Activated CD8-positive, alpha-beta memory T cell treated with anti-CD3 and anti-CD28 coated beads, Interleukin-2, amount 50 U/mL, for 48 hours (primary cell): ENCODE measurements at regions not wholly inside any gene's neighbourhood (a gene's known extent, or its start where the extent isn't known, plus 50 kb on each side); places are given as distances from the start of the nearest gene placed in this dataset.

Experiments used
- DNase-seq: peaks from one replicate; pipeline ENCODE4 v3.0.0-alpha.2; 2020

- no peak for DNase-seq
Observed at GRCh38 chr16:35741546-35741945, 2282.1 kb downstream of the TP53TG3F start.

GRCh38 chr16:35743101-35743692 lies 2283.8 kb downstream of the TP53TG3F start:
- no peak for DNase-seq

DNA sequence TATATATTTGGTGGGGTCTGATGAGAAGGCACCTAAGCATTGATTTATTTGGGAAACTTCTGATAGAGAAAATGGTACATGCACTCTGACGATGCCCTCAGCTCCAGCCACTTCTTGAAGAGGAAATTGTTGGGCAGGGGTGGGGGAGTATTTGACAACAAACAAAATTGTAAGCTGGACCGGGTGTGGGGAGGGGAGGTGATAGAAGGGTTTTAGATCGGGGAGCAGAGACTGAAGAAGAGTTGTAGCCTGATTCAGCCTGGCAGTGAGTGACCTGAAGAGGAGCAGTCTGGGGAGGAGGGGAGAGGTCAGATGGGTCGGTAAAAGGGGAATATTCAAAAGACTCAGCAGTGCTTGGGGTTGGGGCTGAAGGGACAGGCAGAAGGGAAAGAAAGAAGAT lies 2284.7 kb downstream of the TP53TG3F start:
- no peak for DNase-seq

GRCh38 chr16:35744726-35745125 lies 2285.3 kb downstream of the TP53TG3F start:
- DNase-seq: no peak

DNA sequence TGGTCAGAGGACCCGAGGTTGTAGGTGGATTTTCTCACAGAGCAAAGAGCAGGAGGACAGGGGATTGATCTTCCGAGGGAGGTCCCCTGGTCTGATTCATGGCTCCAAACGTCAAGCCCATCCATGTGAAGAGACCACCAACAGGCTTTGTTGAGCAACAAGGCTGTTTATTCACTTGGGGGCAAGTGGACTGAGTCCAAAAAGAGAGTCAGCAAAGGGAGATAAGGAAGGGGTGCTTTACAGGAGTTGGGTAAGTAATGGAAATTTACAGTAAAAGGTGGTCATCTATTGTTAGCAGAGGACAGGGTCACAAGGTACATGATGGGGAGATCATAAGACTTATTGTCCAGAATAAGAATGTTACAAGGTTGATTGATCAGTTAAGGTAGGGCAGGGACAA lies 2285.8 kb downstream of the TP53TG3F start:
- no peak for DNase-seq

GRCh38 chr16:35745821-35746248 lies 2286.4 kb downstream of the TP53TG3F start:
- no peak for DNase-seq

GRCh38 chr16:35746281-35746962 lies 2287.0 kb downstream of the TP53TG3F start:
- DNase-seq: no peak

- no peak for DNase-seq
Observed at GRCh38 chr16:35746963-35747657, 2287.7 kb downstream of the TP53TG3F start.

- no peak for DNase-seq
Observed at GRCh38 chr16:35747658-35748455, 2288.4 kb downstream of the TP53TG3F start.

GRCh38 chr16:35748621-35749252 lies 2289.3 kb downstream of the TP53TG3F start:
- DNase-seq: no peak

DNA sequence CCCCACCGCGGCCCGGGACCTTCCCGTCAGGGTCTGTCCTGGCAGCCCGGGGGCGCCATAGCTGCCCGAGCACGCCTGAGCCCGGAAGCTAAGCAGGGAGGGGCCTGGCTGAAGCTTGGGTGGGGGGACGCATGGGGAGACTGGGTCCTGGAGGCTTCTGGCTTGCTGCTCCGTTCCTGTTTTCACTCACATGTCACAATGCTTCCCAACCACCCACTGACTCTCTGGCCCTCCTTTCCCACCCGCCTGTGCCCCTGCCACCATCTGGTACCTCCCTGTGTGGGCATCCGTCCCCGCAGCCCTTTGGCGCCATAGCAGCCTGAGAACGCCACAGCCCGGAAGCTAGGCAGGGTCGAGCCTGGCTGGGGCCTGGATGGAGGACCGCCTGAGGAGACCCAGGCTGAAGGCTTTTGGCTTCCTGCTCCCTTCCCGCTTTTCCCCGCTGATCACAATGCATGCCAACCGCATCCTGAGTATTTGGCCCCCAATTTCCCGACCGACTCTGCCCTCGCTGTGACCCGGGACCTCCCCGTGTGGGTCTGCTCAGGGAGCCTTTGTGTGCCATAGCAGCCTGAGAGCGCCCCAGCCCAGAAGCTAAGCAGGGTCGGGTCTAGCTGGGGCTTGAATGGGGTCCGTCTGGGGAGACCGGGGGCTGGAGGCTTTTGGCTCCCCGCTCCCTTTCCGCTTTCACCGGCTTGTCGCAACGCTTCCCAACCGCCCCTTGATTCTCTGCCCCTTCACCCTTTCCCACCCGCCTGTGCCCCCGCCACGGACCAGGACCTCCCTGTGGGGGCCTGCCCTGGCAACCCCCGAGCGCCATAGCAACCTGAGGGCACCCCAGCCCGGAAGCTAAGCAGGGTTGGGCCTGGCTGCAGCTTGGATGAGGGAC lies 2290.1 kb downstream of the TP53TG3F start:
- no peak for DNase-seq

DNA sequence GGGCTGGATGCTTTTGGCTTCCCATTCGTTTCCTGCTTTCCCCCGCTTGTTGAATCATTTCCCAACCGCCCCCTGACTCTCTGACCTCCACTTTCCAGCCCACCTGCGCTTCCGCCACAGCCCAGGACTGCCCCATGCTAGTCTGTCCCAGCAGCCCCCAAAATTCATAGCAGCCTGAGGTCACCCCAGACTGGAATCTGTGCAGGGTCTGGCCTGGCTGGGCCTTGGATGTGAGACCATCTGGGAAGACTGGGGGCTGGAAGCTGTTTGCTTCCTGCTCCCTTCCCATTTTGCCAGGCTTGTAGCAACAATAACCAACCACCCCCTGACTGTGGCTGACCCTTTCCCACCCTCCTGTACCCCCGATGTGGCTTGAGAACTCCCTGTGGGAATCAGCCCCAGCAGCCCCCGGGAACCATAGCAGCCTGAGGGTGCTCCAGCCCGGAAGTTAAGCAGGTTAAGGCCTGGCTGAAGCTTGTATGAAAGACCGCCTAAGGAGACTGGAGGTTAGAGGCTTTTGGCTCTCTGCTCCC lies 2290.8 kb downstream of the TP53TG3F start:
- no peak for DNase-seq

DNA sequence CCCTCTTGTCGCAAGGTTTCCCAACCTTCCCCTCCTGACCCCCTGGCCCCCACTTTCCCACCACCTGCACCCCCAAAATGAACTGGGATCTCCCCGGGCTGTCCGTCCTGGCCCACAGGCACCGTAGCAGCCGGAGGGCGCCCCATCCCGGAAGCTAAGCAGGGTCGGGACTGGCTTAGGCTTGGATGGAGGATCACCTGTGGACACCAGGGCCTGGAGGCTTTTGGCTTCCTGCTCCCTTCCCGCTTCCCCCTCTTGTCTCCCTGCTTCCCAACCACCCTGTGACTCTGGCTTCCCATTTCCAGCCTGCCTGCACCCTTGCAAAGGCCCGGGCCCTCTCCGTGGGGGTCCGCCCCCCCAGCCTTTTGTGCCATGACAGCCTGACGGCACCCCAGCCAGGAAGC lies 2291.3 kb downstream of the TP53TG3F start:
- DNase-seq: no peak

DNA sequence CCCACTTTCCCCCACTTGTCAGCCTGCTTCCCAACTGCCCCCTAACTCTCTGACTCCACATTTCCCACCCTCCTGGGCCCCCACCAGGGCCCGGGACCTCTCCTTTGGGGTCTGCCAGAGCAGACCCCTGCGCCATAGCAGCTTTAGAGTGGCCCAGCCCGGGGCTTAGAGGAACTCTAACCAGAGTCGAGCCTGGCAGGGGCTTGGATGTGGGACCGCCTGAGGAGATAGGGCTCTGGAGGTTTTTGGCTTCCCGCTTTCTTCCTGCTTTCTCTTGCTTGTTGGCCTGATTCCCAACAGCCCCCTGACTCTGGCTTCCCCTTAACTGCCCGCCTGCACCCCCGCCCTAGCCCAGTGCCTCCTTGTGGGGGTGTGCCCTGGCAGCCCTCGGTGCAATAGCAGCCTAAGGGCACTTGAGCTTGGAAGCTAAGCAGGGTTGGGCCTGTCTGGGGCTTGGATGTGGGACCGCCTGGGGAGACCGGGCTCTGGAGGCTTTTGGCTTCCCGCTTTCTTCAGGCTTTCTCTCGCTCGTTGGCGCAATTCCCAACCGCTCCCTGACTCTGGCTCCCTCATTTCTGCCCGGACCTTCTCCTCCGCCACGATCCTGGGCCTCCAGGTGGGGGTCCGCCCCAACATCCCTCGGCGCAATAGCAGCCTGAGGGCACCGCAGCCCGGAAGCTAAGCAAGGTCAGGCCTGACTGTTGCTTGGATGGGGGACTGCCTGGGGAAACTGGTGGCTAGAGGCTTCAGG lies 2292.0 kb downstream of the TP53TG3F start:
- DNase-seq: no peak

- DNase-seq: no peak
Observed at GRCh38 chr16:35752012-35752772, 2292.8 kb downstream of the TP53TG3F start.

DNA sequence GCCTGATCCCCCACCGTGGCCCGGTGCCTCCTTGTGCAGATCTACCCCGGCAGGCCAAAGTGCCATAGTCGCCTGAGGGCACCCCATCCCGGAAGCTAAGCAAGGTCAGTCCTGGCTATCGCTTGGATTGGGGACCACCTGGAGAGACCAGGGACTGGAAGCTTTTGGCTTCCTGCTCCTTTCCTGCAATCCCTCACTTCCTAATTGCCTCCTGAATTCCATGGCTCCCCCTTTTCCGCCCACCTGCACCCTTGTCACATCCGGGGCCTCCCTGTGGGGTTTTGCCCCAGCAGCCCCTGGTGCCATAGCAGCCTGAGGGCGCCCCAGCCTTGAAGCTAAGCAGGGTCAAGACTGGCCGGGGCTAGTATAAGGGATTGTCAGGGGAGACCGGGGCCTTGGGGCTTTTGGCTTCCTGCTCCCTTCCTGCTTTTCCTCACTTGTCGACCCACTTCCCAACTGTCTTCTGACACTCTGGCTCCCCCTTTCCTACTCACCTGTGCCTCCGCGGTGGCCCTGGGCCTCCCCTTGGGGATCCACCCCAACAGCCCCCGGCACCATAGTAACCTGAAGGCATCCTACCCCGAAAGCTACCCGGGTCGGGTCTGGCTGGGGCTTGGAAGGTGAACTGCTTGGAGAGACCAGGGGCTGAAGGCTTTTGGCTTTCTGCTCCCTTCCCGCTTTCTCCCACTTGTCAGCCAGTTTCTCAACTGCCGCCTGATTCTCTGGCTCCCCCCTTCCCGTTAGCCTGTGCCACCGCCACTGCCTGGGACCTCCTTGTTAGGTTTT lies 2293.6 kb downstream of the TP53TG3F start:
- no peak for DNase-seq

DNA sequence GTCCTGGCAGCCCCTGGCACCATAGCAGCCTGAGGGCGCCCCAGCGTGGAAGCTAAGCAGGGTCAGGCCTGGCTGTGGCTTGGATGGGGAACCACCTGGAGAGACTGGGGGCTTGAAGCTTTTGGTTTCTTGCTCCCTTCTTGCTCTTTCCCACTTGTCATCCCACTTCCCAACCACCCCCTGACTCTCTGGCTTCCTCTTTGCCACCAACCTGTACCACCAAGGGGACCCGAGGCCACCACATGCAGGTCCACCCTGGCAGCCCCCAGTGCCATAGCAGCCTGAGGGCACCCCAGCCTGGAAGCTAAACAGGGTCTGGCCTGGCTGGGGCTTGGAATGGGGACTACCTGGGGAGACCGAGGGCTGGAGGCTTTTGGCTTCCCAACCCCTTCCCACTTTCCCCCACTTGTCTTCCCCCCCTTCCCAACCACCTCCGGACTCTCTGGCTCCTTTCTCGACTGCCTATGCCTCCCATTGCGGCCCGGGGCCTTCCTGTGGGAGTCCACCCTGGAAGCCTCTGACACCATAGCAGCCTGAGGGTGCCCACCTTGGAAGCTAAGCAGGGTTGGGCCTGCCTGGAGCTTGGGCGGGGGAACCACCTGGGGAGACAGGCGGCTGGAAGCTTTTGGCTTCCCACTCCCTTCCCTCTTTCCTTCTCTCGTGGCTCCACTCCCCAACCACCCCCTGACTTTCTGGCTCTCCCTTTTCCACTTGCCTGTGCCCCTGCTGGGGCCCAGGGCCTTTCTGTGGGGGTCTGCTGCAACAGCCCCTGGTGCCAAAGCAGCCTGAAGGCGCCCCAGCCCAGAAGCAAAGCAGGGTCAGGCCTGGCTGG lies 2294.4 kb downstream of the TP53TG3F start:
- DNase-seq: no peak
